Posterior vena cava (tissue), 2 donors: ENCODE measurements at regions not wholly inside any gene's neighbourhood (a gene's known extent, or its start where the extent isn't known, plus 50 kb on each side); places are given as distances from the start of the nearest gene placed in this dataset.

Experiments used
- DNase-seq: peaks from one replicate; pipeline ENCODE4 v3.0.0-alpha.2; 2020; ENCODE audit warnings: low spot score
- intact Hi-C, 2 donors: fragments of 100-400 bp; cut with DNase I; formaldehyde crosslinking; loops; one replicate each; pipeline versions ENCODE4 v1.14.1 to v1.14.2; 2022 to 2023
- donor health status: DM: yes; HTN: yes; CAD: no.
- donor health status: DM: yes; HTN: yes; CAD: no.

- no peak for DNase-seq
- intact Hi-C loops, result no loop called here
Measured at GRCh38 chr2:58852905-58853304, 611.8 kb upstream of the FANCL start.

GRCh38 chr2:58852243-58852642 lies 611.1 kb upstream of the FANCL start:
- intact Hi-C loops, result no loop called here
- DNase-seq, result no peak

GRCh38 chr2:58851598-58851997 lies 610.5 kb upstream of the FANCL start:
- intact Hi-C loops, result no loop called here
- no peak for DNase-seq

DNA sequence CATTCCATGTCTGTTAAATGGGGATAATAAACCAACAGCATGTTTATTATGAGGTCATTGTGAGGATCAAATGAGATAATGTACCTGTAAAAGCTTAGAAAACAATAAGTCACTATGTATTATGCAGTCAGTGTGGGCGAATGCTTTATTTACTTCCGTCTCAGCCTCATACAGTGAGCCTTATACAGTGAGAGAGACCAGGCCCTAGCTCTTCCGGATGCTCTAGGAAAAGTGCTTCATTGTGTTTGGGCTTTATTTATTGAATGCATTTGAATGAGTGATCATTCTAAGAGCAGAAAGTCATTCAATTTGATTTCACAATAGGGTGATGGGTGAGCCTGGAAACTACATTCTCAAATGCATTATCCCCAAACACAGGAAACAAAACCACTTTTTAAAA lies 603.9 kb upstream of the FANCL start:
- intact Hi-C loops, result no loop called here
- no peak for DNase-seq

- no peak for DNase-seq
- intact Hi-C loops, result no loop called here
Measured at GRCh38 chr2:58842501-58843155, 601.5 kb upstream of the FANCL start.

DNA sequence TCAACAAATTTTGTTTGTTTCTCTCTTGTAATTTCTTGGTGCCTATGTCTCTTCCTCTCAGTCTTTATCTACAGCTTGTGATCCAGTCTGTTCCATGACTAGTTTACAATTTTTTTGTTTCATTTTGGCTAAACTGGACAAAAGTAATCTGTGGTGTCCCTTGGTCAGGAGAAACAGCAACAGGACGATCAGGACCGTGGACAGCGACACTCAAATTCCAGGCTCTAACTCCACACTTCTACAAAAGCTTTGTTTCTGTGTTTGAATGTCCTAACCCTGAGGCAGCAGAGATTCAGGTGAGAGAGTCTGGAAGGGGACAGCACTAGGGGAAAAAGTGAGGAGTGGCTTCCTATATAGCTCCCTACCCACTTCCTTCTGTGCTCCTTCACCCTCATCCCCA lies 593.3 kb upstream of the FANCL start:
- DNase-seq, result no peak
- intact Hi-C loops, result no loop called here

DNA sequence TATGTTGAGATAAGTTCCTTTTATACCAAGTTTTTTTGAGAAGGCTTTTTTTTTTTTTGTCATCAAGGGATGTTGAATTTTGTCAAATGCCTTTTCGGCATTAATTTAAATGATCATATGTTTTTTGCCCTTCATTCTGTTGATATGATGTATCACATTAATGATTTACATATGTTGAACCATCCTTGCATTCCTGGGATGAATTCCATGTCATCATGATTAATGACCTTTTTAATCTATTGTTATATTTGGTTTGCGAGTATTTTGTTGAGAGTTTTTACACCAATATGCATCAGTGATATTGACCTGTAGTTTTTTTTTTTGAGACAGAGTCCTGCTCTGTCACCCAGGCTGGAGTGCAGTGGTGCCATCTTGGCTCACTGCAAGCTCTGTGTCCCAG lies 585.7 kb upstream of the FANCL start:
- DNase-seq, result no peak
- intact Hi-C loops, result no loop called here

- intact Hi-C loops, result no loop called here
- DNase-seq, result no peak
Measured at GRCh38 chr2:58812771-58813344, 571.7 kb upstream of the FANCL start.

DNA sequence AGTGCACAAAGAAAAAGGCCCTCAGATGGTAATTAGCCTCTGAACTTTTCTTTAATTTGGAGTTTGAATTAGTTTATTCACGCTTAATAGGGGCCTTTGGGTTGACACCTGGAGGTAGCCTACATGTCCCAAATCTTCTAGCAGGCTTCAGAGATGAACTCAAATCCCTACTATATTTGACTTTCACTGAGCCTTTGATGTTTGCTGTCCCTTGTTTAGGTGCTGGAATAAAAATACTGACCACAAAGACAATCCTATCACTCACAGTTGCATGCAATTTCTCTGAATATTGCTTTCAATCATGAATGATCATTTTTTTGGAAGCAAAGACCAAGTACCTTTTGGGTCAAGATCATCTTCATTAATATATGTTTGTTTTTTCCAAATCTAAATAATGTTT lies 564.0 kb upstream of the FANCL start:
- intact Hi-C loops, result no loop called here
- DNase-seq, result no peak

- intact Hi-C loops, result no loop called here
- no peak for DNase-seq
Measured at GRCh38 chr2:58803192-58803591, 562.1 kb upstream of the FANCL start.

- intact Hi-C loops, result no loop called here
- DNase-seq, result no peak
Measured at GRCh38 chr2:58800881-58801280, 559.8 kb upstream of the FANCL start.

GRCh38 chr2:58798676-58799208 lies 557.6 kb upstream of the FANCL start:
- DNase-seq, result no peak
- intact Hi-C loops, result no loop called here

- no peak for DNase-seq
- intact Hi-C loops, result no loop called here
Measured at GRCh38 chr2:58796239-58796910, 555.2 kb upstream of the FANCL start.

GRCh38 chr2:58794916-58795315 lies 553.8 kb upstream of the FANCL start:
- no peak for DNase-seq
- intact Hi-C loops, result no loop called here

- DNase-seq, result no peak
- intact Hi-C loops, result no loop called here
Measured at GRCh38 chr2:58794103-58794502, 553.0 kb upstream of the FANCL start.

DNA sequence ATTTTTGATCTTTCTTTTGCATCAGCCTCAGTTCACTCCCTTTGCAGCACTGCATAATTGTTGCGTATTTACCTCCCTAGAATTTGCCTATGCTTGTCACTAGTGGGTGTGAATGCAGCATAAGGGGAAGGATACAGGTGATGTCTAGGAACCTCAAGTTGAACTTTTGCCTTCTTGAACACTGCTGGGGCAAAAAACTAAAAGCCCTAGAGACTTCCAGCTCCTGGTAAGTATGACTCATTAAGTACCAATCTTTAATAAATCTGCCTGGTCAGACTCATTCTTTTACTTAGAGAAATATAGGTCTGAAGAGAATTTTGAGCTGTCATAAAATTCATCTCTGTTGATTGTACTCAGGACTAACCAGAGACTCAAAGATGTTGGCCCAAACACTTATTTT lies 547.3 kb upstream of the FANCL start:
- intact Hi-C loops, result no loop called here
- DNase-seq, result no peak

DNA sequence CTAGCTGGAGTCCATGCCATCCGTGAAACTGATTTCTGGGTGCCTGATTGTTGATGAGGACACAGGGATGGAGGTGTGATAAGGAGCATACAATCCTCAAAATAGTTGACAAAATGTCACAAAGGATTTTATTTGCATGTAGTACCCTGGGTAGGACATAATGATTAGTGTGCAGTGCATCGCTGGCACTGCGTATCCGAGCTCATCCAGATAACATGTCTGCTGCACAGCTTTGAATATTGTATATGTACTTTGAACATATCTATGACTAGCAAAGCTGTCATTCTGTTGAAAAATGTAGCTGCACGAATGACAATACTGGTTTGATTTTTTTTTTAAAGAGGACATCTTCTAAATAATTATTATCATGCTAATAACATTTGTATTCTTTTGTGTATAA lies 529.7 kb upstream of the FANCL start:
- intact Hi-C loops, result no loop called here
- no peak for DNase-seq

DNA sequence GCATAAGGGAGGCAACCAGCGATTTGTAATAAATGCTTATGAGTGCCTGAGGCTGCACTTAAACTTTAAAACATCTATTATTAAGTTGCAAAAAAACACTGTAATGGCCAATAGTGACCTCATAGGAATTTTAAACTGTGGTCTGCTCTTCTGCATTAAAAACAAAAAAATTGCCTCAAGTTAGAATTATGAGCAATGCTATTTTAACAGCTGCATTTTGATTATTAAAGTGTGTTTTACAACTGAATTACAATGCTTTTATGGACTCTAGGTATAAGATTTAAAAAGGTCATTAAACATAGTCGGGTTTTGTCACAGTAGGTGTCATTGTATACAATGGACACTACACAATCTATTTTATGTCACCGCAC lies 528.7 kb upstream of the FANCL start:
- no peak for DNase-seq
- intact Hi-C loops, result no loop called here

DNA sequence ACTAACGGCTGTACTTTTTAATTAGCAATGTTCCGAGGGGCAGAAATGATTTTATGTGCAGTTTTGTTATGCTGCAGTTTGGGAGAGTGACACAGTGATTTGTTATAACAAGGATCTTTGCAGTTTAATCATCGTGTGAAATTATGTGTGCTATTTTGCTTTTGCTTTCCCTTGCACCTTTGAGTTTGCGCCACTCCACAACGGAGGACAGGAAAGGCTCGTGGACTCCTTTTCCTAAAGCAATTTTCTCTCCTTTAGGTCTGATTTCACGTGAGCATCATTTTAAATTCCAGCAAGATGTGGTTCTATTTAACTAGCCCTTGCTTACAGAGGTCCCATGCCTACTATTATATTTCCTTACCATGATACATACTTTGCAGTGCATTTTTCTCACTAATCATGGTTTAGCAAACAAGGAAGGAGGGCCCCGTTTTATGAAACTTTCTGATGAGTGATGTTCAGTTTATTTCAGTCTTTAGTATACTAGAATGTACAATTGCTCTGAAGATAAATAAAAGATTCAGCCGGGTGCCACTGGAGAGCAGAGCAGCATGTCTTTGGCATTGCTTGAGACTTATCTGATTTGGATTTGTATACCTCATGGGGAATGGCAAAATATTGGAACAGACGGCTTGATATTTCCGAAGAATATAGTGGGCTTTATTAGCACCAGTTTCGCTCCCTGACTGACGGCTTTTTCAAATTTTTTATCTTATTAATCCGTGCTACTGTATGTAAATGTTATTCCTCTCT lies 528.2 kb upstream of the FANCL start:
- intact Hi-C loops, result no loop called here
- DNase-seq, result no peak

DNA sequence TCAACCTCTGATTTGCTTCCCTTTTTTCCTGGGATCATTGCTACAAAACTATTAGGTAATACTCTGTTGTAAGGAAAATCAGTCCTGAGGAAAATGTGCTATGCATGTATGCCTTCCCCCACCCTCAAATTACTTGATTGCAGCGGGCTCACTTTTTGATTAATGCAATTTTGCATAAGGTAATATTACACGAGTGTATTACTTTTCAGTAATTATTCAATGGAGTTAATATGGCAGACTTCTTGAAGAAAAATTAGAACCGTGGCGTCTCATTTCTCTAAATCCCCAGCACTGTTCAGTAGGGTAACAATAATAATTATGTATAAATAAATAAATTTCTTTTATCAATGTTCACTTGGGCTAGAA lies 527.6 kb upstream of the FANCL start:
- no peak for DNase-seq
- intact Hi-C loops, result no loop called here
